ENCODE measurements at regions not wholly inside any gene's neighbourhood (a gene's known extent, or its start where the extent isn't known, plus 50 kb on each side); places are given as distances from the start of the nearest gene placed in this dataset.

DNA sequence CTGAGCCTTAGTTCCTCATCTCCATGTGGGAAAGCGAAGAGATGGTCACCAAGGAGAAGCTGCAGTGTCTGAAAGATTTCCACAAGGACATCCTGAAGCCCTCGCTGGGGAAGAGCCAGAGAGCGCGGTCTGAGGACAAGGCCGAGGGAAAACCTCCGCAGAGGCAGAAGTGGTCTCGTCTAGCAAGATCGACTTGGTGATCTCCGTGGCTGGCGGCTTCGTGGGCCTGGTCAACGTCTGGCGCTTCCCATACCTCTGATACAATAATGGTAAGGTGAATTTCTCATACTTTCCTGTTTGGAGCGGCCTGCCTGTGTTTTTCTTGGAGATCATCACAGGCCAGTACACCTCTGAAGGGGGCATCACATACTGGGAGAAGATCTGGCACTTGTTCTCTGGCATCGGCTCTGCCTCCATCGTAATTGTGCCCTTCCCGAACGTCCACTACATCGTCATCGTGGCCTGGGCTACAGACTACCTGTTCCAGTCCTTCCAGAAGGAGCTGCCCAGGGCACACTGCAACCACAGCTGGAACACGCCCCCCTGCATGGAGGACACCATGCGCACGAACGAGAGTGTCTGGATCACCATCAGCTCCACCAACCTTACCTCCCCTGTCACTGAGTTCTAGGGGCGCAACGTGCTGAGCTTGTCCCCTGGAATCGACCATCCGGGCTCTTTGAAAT lies 841.1 kb upstream of the TMPRSS15 start:
- DNase-seq (ENCODE audit: low spot score), result no peak
- Histone ChIP-seq H3K36me3 (no peaks in the 10 kb centered on the region), H3K4me3 (no peak overlapping the region), H3K9me3 (no peaks in the 10 kb centered on the region), H3K27ac (no peak overlapping the region), H3K4me1 (no peaks in the 10 kb centered on the region), H3K27me3 (no peaks in the 10 kb centered on the region)
- TF ChIP-seq, protein P1, sequence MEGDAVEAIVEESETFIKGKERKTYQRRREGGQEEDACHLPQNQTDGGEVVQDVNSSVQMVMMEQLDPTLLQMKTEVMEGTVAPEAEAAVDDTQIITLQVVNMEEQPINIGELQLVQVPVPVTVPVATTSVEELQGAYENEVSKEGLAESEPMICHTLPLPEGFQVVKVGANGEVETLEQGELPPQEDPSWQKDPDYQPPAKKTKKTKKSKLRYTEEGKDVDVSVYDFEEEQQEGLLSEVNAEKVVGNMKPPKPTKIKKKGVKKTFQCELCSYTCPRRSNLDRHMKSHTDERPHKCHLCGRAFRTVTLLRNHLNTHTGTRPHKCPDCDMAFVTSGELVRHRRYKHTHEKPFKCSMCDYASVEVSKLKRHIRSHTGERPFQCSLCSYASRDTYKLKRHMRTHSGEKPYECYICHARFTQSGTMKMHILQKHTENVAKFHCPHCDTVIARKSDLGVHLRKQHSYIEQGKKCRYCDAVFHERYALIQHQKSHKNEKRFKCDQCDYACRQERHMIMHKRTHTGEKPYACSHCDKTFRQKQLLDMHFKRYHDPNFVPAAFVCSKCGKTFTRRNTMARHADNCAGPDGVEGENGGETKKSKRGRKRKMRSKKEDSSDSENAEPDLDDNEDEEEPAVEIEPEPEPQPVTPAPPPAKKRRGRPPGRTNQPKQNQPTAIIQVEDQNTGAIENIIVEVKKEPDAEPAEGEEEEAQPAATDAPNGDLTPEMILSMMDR (IDR thresholded peaks at IDR 0.05), result no peak

DNA sequence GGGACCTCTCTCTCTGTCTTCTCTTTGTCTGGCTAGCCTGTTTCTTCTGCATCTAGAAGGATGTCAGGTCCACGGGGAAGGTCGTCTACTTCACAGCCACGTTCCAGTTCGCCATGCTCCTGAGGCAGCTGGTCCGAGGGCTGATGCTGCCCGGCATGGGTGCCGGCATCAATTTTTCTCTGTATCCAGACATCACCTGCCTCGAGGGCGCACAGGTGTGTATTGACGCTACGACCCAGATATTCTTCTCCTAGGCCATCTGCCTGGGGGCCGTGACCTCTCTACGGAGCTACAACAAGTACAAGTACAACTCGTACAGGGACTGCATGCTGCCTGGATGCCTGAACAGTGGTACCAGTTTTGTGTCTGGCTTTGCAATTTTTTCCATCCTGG lies 841.6 kb upstream of the TMPRSS15 start:
- Histone ChIP-seq H3K4me3 (no peak overlapping the region), H3K4me1 (no peaks in the 10 kb centered on the region), H3K27ac (no peak overlapping the region), H3K36me3 (no peaks in the 10 kb centered on the region), H3K9me3 (no peaks in the 10 kb centered on the region), H3K27me3 (no peaks in the 10 kb centered on the region)
- TF ChIP-seq, protein P1 (IDR thresholded peaks at IDR 0.05), result no peak
- DNase-seq (ENCODE audit: low spot score), result no peak

DNA sequence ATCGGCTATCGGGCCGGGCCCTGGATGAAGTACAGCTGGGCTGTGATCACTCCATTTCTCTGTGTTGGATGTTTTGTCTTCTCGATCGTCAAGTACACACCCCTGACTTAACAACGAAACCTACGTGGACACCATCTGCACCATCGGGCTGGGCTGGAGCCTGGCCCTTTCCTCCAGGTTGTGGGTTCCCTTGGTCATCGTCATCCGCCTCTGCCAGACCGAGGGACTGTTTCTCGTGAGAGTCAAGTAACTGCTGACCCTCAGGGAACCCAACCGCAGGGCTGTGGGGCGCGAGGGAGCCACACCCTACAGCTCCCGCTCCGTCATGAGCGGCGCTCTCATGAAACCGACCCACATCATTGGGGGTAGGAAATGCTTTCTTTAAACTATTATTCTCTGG lies 842.4 kb upstream of the TMPRSS15 start:
- no peak for DNase-seq (ENCODE audit: low spot score)
- H3K27me3 ChIP-seq, result no peaks in the 10 kb centered on the region
- H3K4me1 ChIP-seq, result no peaks in the 10 kb centered on the region
- no peak overlapping the region for H3K4me3 ChIP-seq
- TF ChIP-seq, protein P1 (IDR thresholded peaks at IDR 0.05), result no peak
- no peaks in the 10 kb centered on the region for H3K9me3 ChIP-seq
- H3K36me3 ChIP-seq, result no peaks in the 10 kb centered on the region
- no peak overlapping the region for H3K27ac ChIP-seq

DNA sequence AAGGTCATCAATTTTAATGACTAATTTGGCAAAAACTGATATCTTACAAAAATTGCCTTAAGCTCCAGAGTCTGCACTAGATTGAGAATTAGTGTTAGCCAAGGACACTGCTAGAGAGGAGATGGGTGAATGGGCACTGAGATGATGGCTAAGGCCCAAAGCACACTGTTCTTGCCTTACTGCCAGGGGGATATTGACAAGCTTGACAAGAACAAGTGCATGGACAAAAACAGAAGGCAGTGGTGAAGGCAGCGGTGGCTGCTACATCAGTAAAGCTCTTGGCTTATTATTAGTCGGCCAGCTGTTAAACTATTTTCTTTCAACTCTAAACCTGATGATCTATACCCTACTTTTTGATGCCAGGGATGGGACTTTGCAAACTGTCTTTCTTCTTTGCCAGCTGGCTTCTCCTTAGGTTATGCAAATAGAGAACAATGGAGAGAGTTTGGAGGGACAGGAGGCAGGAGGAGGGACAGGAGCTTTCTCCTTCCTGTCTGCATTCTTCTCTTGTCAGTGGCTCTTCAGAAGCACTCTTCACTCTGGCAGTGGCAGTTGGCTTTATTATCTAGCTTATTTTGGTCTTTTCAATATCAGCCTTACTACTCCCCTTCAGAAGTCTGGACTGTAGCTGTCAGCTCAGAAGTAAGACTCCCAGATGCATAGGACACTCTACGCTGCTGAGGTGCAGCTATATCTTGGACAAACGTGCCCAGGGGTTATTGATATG lies 853.5 kb upstream of the TMPRSS15 start:
- Histone ChIP-seq H3K27ac (peak overlapping the region in 1 of 2 donors; percentile 65), H3K27me3 (no peaks in the 10 kb centered on the region), H3K4me3 (no peak overlapping the region), H3K9me3 (no peaks in the 10 kb centered on the region), H3K4me1 (no peaks in the 10 kb centered on the region), H3K36me3 (no peaks in the 10 kb centered on the region)
- DNase-seq (ENCODE audit: low spot score), result no peak
- TF ChIP-seq, protein P1 (IDR thresholded peaks at IDR 0.05), result no peak

DNA sequence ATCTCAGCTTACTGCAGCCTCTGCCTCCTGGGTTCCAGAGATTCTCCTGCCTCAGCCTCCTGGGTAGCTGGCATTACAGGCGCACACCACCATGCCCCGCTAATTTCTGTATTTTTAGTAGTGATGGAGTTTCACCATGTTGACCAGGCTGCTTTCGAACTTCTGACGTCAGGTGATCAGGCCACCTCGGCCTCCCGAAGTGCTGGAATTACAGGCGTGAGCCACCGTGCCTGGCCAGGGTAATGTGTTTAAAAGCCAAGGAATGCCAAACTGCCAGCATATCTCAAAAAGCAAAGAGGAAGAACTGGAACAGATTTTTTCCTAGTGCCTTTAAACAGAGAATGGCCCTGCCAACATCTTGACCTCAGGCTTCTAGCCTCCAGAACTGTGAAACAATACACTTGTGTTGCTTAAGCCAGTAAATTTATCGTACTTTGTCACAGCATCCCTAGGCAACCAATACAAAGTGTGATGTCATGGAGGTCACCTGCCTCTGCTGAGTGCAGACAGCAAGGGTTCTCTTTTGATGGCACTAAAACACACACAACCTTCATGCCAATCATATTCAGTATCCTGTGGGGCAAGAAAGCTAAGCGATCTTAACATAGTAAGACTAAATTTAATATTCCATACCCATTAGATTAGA lies 858.3 kb upstream of the TMPRSS15 start:
- no peak for DNase-seq (ENCODE audit: low spot score)
- TF ChIP-seq, protein P1 (IDR thresholded peaks at IDR 0.05), result no peak
- Histone ChIP-seq H3K9me3 (no peaks in the 10 kb centered on the region), H3K4me1 (no peaks in the 10 kb centered on the region), H3K4me3 (no peak overlapping the region), H3K36me3 (no peaks in the 10 kb centered on the region), H3K27me3 (no peaks in the 10 kb centered on the region), H3K27ac (no peak overlapping the region)

All from right atrium auricular region (tissue), 2 donors.